ENCODE measurements at regions not wholly inside any gene's neighbourhood (a gene's known extent, or its start where the extent isn't known, plus 50 kb on each side); places are given as distances from the start of the nearest gene placed in this dataset.
"Not testable (repeated sequence)": the region's sequence is repeated elsewhere in the genome, so short reads cannot be mapped to it uniquely, and the experiment has no call there.

- no peak for DNase-seq (ENCODE audit: low spot score)
Observed at GRCh38 chr1:233477359-233477758, 136.5 kb upstream of the KCNK1 start.

GRCh38 chr1:233478611-233479010, 135.3 kb upstream of the KCNK1 start:
- no peak for DNase-seq (ENCODE audit: low spot score)

GRCh38 chr1:233479110-233479890, 134.6 kb upstream of the KCNK1 start:
- DNase-seq (ENCODE audit: low spot score), result no peak

- no peak for DNase-seq (ENCODE audit: low spot score)
Observed at GRCh38 chr1:233480198-233480597, 133.7 kb upstream of the KCNK1 start.

GRCh38 chr1:233482388-233482787, 131.5 kb upstream of the KCNK1 start:
- DNase-seq (ENCODE audit: low spot score), result no peak

GRCh38 chr1:233485385-233485784, 128.5 kb upstream of the KCNK1 start:
- no peak for DNase-seq (ENCODE audit: low spot score)

GRCh38 chr1:233485809-233486398, 128.0 kb upstream of the KCNK1 start:
- no peak for DNase-seq (ENCODE audit: low spot score)

GRCh38 chr1:233487408-233487807, 126.5 kb upstream of the KCNK1 start:
- no peak for DNase-seq (ENCODE audit: low spot score)

- DNase-seq (ENCODE audit: low spot score), result no peak
Observed at GRCh38 chr1:233489411-233489810, 124.5 kb upstream of the KCNK1 start.

- no peak for DNase-seq (ENCODE audit: low spot score)
Observed at GRCh38 chr1:233490488-233490887, 123.4 kb upstream of the KCNK1 start.

GRCh38 chr1:233491953-233492620, 121.8 kb upstream of the KCNK1 start:
- no peak for DNase-seq (ENCODE audit: low spot score)

GRCh38 chr1:233496993-233497392, 116.9 kb upstream of the KCNK1 start:
- no peak for DNase-seq (ENCODE audit: low spot score)

GRCh38 chr1:233497679-233498078, 116.2 kb upstream of the KCNK1 start:
- DNase-seq (ENCODE audit: low spot score), result no peak

GRCh38 chr1:233500106-233500505, 113.8 kb upstream of the KCNK1 start:
- DNase-seq (ENCODE audit: low spot score), result no peak

GRCh38 chr1:233503366-233503954, 110.4 kb upstream of the KCNK1 start:
- DNase-seq (ENCODE audit: low spot score), result no peak

GRCh38 chr1:233505130-233505529, 108.8 kb upstream of the KCNK1 start:
- no peak for DNase-seq (ENCODE audit: low spot score)

GRCh38 chr1:233505889-233506288, 108.0 kb upstream of the KCNK1 start:
- DNase-seq (ENCODE audit: low spot score), result not testable (repeated sequence)

GRCh38 chr1:233509526-233509925, 104.4 kb upstream of the KCNK1 start:
- DNase-seq (ENCODE audit: low spot score), result no peak

- DNase-seq (ENCODE audit: low spot score), result no peak
Observed at GRCh38 chr1:233512538-233512937, 101.4 kb upstream of the KCNK1 start.

GRCh38 chr1:233513431-233513830, 100.5 kb upstream of the KCNK1 start:
- DNase-seq (ENCODE audit: low spot score), result no peak

- DNase-seq (ENCODE audit: low spot score), result no peak
Observed at GRCh38 chr1:233514946-233515391, 98.9 kb upstream of the KCNK1 start.

GRCh38 chr1:233516732-233517131, 97.2 kb upstream of the KCNK1 start:
- DNase-seq (ENCODE audit: low spot score), result no peak

- no peak for DNase-seq (ENCODE audit: low spot score)
Observed at GRCh38 chr1:233518344-233518743, 95.6 kb upstream of the KCNK1 start.
